GM10266 (cell line): ENCODE measurements at regions not wholly inside any gene's neighbourhood (a gene's known extent, or its start where the extent isn't known, plus 50 kb on each side); places are given as distances from the start of the nearest gene placed in this dataset.
"Not testable (repeated sequence)": the region's sequence is repeated elsewhere in the genome, so short reads cannot be mapped to it uniquely, and the experiment has no call there.

Experiments
- DNase-seq: peaks from one replicate; pipeline ENCODE4 v3.0.0; 2012; ENCODE audit errors: extremely low spot score
- TF ChIP-seq, protein P1 (sequence below): IDR thresholded peaks from 2 replicates; pipeline ENCODE4 v1.5.1; 2012; ENCODE audit warnings: mild to moderate bottlenecking, low read depth; ENCODE audit not compliant: control insufficient read depth, insufficient read depth; ENCODE audit errors: missing control alignments

DNA sequence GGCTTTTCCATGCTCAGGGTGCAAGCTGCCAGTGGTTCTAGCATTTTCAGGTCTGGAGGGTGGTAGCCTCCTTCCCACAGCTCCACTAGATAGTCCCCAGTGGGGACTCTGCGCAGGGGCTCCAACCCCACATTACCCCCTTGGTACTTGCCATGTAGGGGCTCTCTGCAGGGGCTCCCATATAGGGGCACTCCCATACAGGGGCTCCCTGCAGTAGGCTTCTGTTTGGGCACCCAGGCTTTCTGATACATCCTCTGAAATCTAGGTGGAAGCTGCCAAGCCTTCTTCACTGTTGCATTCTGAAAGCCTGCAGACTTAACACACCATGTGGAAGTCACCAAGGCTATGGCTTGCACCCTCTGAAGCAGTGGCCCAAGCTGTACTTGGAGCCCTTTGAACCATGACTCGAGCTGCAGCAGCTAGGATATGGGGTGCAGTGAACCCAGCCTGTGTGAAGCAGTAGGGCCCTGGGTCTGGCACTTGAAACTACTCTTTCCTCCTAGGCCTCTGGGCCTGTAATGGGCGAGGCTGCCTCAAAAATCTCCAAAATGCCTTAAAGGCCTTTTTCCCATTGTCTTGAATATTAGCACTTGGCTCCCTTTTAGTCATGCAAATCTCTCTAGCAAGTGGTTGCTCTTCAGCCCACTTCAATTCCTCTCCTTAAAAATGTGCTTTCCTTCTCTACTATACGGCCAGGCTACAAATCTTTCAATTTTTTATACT, 96.4 kb downstream of the TPRA1 start:
- no peak for DNase-seq
- TF ChIP-seq, protein P1, sequence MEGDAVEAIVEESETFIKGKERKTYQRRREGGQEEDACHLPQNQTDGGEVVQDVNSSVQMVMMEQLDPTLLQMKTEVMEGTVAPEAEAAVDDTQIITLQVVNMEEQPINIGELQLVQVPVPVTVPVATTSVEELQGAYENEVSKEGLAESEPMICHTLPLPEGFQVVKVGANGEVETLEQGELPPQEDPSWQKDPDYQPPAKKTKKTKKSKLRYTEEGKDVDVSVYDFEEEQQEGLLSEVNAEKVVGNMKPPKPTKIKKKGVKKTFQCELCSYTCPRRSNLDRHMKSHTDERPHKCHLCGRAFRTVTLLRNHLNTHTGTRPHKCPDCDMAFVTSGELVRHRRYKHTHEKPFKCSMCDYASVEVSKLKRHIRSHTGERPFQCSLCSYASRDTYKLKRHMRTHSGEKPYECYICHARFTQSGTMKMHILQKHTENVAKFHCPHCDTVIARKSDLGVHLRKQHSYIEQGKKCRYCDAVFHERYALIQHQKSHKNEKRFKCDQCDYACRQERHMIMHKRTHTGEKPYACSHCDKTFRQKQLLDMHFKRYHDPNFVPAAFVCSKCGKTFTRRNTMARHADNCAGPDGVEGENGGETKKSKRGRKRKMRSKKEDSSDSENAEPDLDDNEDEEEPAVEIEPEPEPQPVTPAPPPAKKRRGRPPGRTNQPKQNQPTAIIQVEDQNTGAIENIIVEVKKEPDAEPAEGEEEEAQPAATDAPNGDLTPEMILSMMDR = no peak

DNA sequence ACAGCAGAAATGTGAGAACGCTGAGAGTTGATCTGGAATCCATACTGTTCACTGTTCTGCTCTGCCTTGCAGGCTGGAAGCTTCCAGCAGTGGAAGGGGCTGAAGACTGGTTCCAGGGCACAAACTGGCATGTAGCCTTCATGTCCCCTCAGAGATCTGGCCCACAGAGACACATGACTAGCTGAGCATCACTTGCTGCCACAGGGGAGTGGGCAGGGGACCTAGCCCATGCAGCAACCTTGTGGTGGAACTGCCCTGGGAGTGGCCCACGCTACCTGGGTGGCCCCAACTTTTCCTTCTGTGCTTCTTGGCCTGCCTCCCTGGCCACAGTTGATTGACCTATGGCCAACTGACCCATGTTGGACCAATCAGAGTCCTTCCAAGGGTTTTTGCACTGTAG, 98.1 kb downstream of the TPRA1 start:
- TF ChIP-seq, protein P1 = no peak
- DNase-seq = no peak

DNA sequence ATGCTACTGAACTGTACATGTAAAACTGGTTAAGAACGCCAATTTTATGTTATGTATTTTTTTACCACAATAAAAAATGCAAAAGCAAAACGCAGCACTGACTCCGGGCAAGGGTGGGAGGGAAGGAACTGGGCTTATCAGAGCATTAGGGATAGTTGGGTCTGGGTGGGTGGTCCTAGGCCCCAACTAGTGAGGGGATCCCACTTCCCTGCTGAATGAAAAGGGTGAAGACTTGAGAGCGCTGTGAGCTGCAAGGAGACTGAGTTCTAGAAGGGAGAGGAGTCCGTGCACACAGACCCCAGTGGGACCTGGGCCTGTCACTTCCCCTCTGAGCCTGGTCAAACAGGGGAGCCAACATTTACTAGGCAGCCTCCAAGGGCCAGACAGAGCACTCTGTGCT, 98.6 kb downstream of the TPRA1 start:
- TF ChIP-seq, protein P1 = no peak
- no peak for DNase-seq

DNA sequence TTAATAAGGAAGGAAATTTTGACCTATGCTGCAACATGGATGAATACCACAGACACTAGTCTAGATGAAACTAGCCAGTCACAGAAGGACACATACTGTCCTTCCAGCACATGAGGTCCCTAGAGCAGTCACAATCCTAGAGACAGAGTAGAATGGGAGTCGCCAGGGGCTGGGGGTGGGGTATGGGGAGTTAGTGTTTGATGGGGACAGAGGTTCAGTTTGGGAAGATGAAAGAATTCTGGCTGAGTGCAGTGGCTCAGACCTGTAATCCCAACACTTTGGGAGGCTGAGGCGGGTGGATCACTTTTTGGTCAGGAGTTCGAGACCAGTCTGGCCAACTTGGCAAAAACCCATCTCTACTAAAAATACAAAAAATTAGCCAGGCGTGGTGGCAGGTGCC, 99.2 kb downstream of the TPRA1 start:
- no peak for DNase-seq
- TF ChIP-seq, protein P1 = no peak

DNA sequence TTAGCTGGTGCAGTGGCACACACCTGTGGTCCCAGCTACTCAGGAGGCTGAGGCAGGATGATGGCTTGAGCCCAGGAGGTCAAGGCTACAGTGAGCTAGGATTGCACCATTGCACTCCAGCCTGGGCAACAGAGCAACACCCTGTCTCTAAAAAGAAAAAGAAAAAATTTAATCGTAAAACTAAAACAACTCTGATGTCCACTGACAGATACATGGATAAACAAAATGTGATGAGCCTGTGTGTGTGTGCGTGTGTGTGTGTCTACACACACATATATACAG, 99.6 kb downstream of the TPRA1 start:
- not testable (repeated sequence) for DNase-seq

DNA sequence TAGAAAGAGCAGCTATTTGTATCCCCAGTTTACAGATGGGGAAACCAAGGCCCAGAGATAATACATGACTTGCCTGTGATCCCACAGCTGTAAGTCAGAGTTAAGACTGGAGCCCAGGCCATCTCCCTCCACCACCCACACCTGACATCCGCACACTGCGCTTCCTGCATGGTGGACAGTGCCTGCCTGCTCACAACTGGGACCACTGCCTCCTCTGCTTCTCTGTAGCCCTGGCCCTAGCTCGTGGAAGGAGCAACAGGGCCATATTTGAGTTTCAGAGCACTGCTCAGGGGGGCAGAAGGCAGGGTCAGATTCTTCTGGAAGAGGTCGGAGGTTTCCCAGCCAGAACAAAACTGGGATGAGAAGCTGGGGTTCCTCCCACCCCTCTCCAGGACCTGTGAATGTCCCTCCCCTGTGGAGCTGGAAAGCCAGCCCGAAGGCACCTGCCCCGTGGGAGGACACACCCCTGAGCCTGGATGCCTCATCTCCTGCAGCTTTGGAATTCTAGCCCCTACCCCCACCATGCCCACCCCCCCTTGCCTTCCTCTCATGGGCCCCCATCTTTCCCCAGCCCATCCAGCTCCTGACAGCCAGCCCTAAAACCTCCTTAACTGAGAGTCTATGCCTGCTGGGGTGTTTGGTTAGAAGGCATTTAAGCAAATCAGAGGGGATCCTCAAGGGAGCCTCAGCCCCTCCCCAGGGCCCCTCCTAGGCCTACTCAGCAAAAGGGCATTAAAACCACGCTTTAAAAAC, 100.1 kb downstream of the TPRA1 start:
- TF ChIP-seq, protein P1 = no peak
- no peak for DNase-seq

DNA sequence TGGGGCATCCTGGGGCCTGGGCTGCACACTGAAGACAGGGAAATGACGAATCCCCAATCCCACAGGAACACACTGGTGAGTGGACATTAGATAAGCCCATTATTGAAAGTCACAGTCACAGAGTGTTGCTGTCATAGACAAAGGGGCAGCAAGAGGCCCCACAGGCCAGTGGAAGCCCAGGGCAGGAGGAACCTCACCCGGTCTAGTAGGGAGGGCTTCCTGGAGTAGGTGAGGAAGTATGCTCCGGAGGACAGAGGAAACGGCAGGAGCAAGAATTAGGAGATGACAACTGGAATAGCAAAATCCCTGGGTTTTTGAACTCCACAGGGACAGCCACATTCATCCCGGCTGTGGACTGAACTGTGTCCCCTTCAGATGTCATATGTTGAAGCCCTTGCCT, 101.2 kb downstream of the TPRA1 start:
- TF ChIP-seq, protein P1 = no peak
- no peak for DNase-seq
